ENCODE measurements at regions not wholly inside any gene's neighbourhood (a gene's known extent, or its start where the extent isn't known, plus 50 kb on each side); places are given as distances from the start of the nearest gene placed in this dataset.

DNA sequence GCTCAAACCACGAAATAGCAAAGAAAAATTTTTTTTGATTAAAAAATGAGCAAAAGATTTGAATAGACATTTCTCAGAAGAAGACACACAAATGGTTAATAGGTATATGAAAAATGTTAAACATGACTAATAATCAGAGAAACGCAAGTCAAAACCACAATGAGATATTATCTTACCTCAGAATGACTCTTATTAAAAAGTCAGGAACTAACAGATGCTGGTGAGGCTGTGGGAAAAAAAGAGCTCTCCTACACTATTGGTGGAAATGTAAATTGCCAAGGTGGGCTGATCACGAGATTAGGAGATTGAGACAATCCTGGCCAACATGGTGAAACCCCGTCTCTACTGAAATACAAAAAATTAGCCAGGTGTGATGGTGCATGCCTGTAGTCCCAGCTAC lies 315.5 kb upstream of the FLRT2 start:
- H3K4me3 ChIP-seq (replicated peaks; ENCODE audit: insufficient read depth, low read length) = no peak overlapping the region
- no peak for DNase-seq (ENCODE audit: low read depth in 1 of 2, low spot score in 1 of 2)
- H3K27me3 ChIP-seq (ENCODE audit: insufficient read depth, poor library complexity, severe bottlenecking) = no peaks in the 10 kb centered on the region
- TF ChIP-seq GABPA (IDR thresholded peaks at IDR 0.05; ENCODE audit: low read depth) = no peak
- TF ChIP-seq SPI1 (IDR thresholded peaks at IDR 0.05; ENCODE audit: borderline replicate concordance, low read depth) = no peak
- TF ChIP-seq, protein P1, sequence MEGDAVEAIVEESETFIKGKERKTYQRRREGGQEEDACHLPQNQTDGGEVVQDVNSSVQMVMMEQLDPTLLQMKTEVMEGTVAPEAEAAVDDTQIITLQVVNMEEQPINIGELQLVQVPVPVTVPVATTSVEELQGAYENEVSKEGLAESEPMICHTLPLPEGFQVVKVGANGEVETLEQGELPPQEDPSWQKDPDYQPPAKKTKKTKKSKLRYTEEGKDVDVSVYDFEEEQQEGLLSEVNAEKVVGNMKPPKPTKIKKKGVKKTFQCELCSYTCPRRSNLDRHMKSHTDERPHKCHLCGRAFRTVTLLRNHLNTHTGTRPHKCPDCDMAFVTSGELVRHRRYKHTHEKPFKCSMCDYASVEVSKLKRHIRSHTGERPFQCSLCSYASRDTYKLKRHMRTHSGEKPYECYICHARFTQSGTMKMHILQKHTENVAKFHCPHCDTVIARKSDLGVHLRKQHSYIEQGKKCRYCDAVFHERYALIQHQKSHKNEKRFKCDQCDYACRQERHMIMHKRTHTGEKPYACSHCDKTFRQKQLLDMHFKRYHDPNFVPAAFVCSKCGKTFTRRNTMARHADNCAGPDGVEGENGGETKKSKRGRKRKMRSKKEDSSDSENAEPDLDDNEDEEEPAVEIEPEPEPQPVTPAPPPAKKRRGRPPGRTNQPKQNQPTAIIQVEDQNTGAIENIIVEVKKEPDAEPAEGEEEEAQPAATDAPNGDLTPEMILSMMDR (IDR thresholded peaks at IDR 0.05; ENCODE audit: insufficient read depth, low read length) = no peak
- TF ChIP-seq, protein P2, sequence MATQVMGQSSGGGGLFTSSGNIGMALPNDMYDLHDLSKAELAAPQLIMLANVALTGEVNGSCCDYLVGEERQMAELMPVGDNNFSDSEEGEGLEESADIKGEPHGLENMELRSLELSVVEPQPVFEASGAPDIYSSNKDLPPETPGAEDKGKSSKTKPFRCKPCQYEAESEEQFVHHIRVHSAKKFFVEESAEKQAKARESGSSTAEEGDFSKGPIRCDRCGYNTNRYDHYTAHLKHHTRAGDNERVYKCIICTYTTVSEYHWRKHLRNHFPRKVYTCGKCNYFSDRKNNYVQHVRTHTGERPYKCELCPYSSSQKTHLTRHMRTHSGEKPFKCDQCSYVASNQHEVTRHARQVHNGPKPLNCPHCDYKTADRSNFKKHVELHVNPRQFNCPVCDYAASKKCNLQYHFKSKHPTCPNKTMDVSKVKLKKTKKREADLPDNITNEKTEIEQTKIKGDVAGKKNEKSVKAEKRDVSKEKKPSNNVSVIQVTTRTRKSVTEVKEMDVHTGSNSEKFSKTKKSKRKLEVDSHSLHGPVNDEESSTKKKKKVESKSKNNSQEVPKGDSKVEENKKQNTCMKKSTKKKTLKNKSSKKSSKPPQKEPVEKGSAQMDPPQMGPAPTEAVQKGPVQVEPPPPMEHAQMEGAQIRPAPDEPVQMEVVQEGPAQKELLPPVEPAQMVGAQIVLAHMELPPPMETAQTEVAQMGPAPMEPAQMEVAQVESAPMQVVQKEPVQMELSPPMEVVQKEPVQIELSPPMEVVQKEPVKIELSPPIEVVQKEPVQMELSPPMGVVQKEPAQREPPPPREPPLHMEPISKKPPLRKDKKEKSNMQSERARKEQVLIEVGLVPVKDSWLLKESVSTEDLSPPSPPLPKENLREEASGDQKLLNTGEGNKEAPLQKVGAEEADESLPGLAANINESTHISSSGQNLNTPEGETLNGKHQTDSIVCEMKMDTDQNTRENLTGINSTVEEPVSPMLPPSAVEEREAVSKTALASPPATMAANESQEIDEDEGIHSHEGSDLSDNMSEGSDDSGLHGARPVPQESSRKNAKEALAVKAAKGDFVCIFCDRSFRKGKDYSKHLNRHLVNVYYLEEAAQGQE (IDR thresholded peaks at IDR 0.05; ENCODE audit: insufficient replicate concordance, low read depth) = no peak
- no peak for TF ChIP-seq POLR2AphosphoS5 (IDR thresholded peaks at IDR 0.05; ENCODE audit: low read depth)
- H3K27ac ChIP-seq (replicated peaks) = no peak overlapping the region

DNA sequence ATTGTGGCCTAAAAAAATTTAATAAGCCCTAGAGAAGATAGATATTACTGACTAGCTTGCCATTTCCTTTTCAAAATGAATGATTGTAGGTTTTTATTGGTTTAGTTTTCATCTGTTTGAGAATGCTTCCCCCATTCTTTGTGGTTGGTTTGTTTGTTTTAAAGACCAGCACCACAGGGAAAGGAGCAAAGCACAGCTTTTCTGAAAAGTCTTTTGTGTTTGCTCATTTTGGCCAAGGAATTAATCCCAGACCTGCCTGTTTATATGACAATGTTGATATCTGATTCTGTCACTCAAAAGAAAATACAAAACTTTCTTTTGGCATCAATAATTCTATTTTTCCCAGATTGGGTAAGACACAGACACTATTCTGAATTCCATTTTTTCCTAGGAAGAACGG lies 312.5 kb upstream of the FLRT2 start:
- no peak overlapping the region for H3K27ac ChIP-seq (replicated peaks)
- no peak for TF ChIP-seq SPI1 (IDR thresholded peaks at IDR 0.05; ENCODE audit: borderline replicate concordance, low read depth)
- TF ChIP-seq GABPA (IDR thresholded peaks at IDR 0.05; ENCODE audit: low read depth) = no peak
- no peak for TF ChIP-seq POLR2AphosphoS5 (IDR thresholded peaks at IDR 0.05; ENCODE audit: low read depth)
- TF ChIP-seq, protein P1 (IDR thresholded peaks at IDR 0.05; ENCODE audit: insufficient read depth, low read length) = no peak
- TF ChIP-seq, protein P2 (IDR thresholded peaks at IDR 0.05; ENCODE audit: insufficient replicate concordance, low read depth) = no peak
- no peaks in the 10 kb centered on the region for H3K27me3 ChIP-seq (ENCODE audit: insufficient read depth, poor library complexity, severe bottlenecking)
- DNase-seq (ENCODE audit: low read depth in 1 of 2, low spot score in 1 of 2) = no peak
- H3K4me3 ChIP-seq (replicated peaks; ENCODE audit: insufficient read depth, low read length) = no peak overlapping the region

DNA sequence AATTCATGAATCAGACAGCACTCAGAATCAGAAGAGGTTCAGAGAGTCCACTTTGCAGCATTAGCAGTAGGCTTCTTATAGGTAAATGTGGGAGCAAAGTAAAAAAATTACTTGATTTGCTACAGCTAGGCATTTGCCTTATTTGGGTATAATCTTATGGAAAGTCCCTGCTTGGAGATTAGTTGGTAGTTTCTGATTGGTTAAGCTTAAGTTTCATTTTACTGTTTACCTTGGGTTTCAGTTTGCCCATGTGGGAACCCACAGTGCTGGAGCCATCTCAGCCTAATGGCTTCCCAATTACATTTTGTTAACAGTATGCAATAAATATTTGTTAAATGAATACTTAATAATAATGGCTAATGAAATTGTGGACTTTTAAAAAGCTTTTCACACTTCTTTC lies 311.0 kb upstream of the FLRT2 start:
- H3K27ac ChIP-seq (replicated peaks) = no peak overlapping the region
- no peak overlapping the region for H3K4me3 ChIP-seq (replicated peaks; ENCODE audit: insufficient read depth, low read length)
- no peak for DNase-seq (ENCODE audit: low read depth in 1 of 2, low spot score in 1 of 2)
- H3K27me3 ChIP-seq (ENCODE audit: insufficient read depth, poor library complexity, severe bottlenecking) = no peaks in the 10 kb centered on the region
- TF ChIP-seq, protein P2 (IDR thresholded peaks at IDR 0.05; ENCODE audit: insufficient replicate concordance, low read depth) = no peak
- TF ChIP-seq, protein P1 (IDR thresholded peaks at IDR 0.05; ENCODE audit: insufficient read depth, low read length) = no peak
- TF ChIP-seq POLR2AphosphoS5 (IDR thresholded peaks at IDR 0.05; ENCODE audit: low read depth) (no peak), GABPA (IDR thresholded peaks at IDR 0.05; ENCODE audit: low read depth) (no peak), SPI1 (IDR thresholded peaks at IDR 0.05; ENCODE audit: borderline replicate concordance, low read depth) (no peak)
